Neuronal stem cell (in vitro differentiated cells): ENCODE measurements at regions not wholly inside any gene's neighbourhood (a gene's known extent, or its start where the extent isn't known, plus 50 kb on each side); places are given as distances from the start of the nearest gene placed in this dataset.

Source experiments
- DNase-seq: peaks from one replicate; pipeline ENCODE4 v3.0.0-alpha.2; 2013; ENCODE audit warnings: low spot score
- H2AFZ ChIP-seq: one replicate; pipeline ENCODE4 v1.6.1; 2013; ENCODE audit warnings: mild to moderate bottlenecking, low read length, inconsistent platforms
- H2AK5ac ChIP-seq: 2 replicates; pipeline ENCODE4 v1.6.1; 2013; ENCODE audit warnings: low read depth, mild to moderate bottlenecking, inconsistent platforms, low read length, moderate library complexity, mixed read lengths
- H2BK120ac ChIP-seq: 2 replicates; pipeline ENCODE4 v1.6.1; 2013; ENCODE audit warnings: low read depth, mild to moderate bottlenecking, inconsistent platforms, low read length, moderate library complexity, mixed read lengths
- H2BK12ac ChIP-seq: one replicate; pipeline ENCODE4 v1.6.1; 2013; ENCODE audit warnings: low read length, inconsistent platforms
- H2BK15ac ChIP-seq: 2 replicates; pipeline ENCODE4 v1.6.1; 2013; ENCODE audit warnings: mild to moderate bottlenecking, low read length, inconsistent platforms, mixed read lengths
- H2BK5ac ChIP-seq: one replicate; pipeline ENCODE4 v1.6.1; 2013; ENCODE audit warnings: inconsistent platforms, mild to moderate bottlenecking, low read length, moderate library complexity
- H3K14ac ChIP-seq: one replicate; pipeline ENCODE4 v1.6.1; 2013; ENCODE audit warnings: low read length, inconsistent platforms
- H3K18ac ChIP-seq: 2 replicates; pipeline ENCODE4 v1.6.1; 2013; ENCODE audit warnings: low read length, inconsistent platforms
- H3K23ac ChIP-seq: 2 replicates; pipeline ENCODE4 v1.6.1; 2013; ENCODE audit warnings: low read depth, mild to moderate bottlenecking, mixed read lengths, low read length, inconsistent platforms; ENCODE audit not compliant: poor library complexity
- H3K27ac ChIP-seq: replicated peaks from 3 replicates; pipeline ENCODE4 v1.5.1; 2013; ENCODE audit warnings: low read length, inconsistent platforms
- H3K27me3 ChIP-seq, 3 experiments: 2 replicates each; pipeline ENCODE4 v1.6.1; 2013; ENCODE audit warnings: low read length in 3 of 3, mild to moderate bottlenecking in 2 of 3, inconsistent platforms in 1 of 3, low read depth in 1 of 3, mixed read lengths in 1 of 3, moderate library complexity in 1 of 3; ENCODE audit not compliant: control insufficient read depth in 3 of 3, insufficient read depth in 3 of 3
- H3K36me3 ChIP-seq, 2 donors: replicated peaks in 1 of 2; 2 replicates each; pipeline ENCODE4 v1.6.1; 2013; ENCODE audit warnings: low read length in 2 of 2; ENCODE audit not compliant: control insufficient read depth in 2 of 2, insufficient read depth in 2 of 2
- H3K4ac ChIP-seq: 2 replicates; pipeline ENCODE4 v1.6.1; 2013; ENCODE audit warnings: inconsistent platforms, mild to moderate bottlenecking, low read length, moderate library complexity
- H3K4me1 ChIP-seq, 2 donors: 1 replicate in 1 of 2; 2 replicates in 1 of 2; pipeline ENCODE4 v1.6.1; 2013; ENCODE audit warnings: low read length in 2 of 2, low read depth in 1 of 2; ENCODE audit not compliant: control insufficient read depth in 2 of 2, insufficient read depth in 1 of 2
- H3K4me2 ChIP-seq: one replicate; pipeline ENCODE4 v1.6.1; 2013; ENCODE audit warnings: mild to moderate bottlenecking, low read length, inconsistent platforms; ENCODE audit not compliant: insufficient read depth, poor library complexity, severe bottlenecking
- H3K4me3 ChIP-seq, 2 donors: 2 replicates each; pipeline ENCODE4 v1.5.1; 2013; ENCODE audit warnings: low read length in 2 of 2, mild to moderate bottlenecking in 2 of 2, inconsistent platforms in 1 of 2, moderate library complexity in 1 of 2
- H3K79me1 ChIP-seq: one replicate; pipeline ENCODE4 v1.6.1; 2013; ENCODE audit warnings: low read depth, mild to moderate bottlenecking, inconsistent platforms, low read length, moderate library complexity
- H3K9ac ChIP-seq: one replicate; pipeline ENCODE4 v1.6.1; 2013; ENCODE audit warnings: mild to moderate bottlenecking, low read depth, low read length, inconsistent platforms; ENCODE audit not compliant: poor library complexity
- H3K9me3 ChIP-seq, 2 donors: replicated peaks in 1 of 2; 2 replicates each; pipeline versions ENCODE3 to v1.6.1; 2013; ENCODE audit warnings: low read length in 2 of 2, mild to moderate bottlenecking in 2 of 2, inconsistent platforms in 1 of 2, low read depth in 1 of 2, mixed read lengths in 1 of 2, moderate library complexity in 1 of 2; ENCODE audit not compliant: control insufficient read depth in 2 of 2, insufficient read depth in 1 of 2
- H4K8ac ChIP-seq: one replicate; pipeline ENCODE4 v1.6.1; 2013; ENCODE audit warnings: low read depth, mild to moderate bottlenecking, inconsistent platforms, low read length, moderate library complexity
- H4K91ac ChIP-seq: one replicate; pipeline ENCODE4 v1.6.1; 2013; ENCODE audit warnings: low read length, low read depth, mild to moderate bottlenecking, inconsistent platforms; ENCODE audit not compliant: poor library complexity
- WGBS, 2 donors: extraction: QIAGEN DNeasy Blood & Tissue Kit; methylation state at CpG; one replicate each; pipeline ENCODE4 v1.1.7; 2013; ENCODE audit warnings: missing lambda C conversion rate in 2 of 2, mixed read lengths in 1 of 2; ENCODE audit not compliant: insufficient read length in 2 of 2, insufficient replicate concordance in 1 of 2; ENCODE audit errors: extremely low coverage in 2 of 2; 5-methylcytosine and 5-hydroxymethylcytosine counted together

DNA sequence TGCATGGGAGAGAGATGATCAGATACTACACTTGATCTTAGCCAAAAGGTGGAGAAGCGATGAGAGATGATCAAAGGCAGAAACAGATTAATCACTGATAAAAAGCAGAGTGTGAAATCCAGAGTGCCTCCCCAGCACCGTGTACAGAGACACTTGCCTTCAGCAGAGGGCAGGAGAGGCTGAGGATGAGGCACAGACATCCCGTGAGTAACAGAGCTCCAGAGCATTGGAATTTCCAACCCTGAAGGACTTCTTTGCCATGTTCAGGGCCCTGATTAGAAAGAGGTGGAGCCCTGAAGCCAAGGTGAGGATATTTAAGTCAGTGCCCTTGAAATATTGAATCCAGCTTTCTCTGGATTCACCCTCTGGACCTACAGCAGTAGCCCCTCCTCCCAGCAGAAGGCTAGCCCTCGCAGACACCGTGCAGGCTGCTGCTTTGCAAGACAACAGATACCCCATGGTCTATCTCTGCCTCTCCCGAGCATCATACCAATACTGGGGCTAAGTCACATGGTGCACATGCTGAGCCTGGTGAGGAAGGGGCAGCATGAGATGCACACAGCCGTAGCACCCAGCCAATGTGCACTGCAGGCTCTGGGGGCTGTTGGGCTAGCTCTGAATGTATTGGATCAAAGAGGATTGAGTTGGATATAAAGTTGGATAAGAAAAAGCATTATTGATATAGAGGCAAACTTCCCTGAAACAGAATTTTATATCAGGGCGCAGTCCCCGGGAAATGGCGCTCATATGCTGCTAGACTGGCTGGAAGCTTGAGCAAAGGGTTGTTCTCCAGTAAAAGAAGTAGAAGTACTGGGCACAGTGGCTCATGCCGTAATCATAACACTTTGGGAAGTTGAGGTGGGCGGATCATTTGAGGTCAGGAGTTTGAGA is 200.3 kb upstream of the B3GAT1 start:
- H2BK120ac ChIP-seq = no peak overlapping the region
- no peaks in the 10 kb centered on the region for H3K36me3 ChIP-seq
- H2BK5ac ChIP-seq = no peak overlapping the region
- H2AFZ ChIP-seq = no peak overlapping the region
- H3K9ac ChIP-seq = no peak overlapping the region
- no peaks in the 10 kb centered on the region for H3K4me1 ChIP-seq
- H3K4me3 ChIP-seq = no peak overlapping the region
- peak overlapping the region; percentile 38 for H3K18ac ChIP-seq
- no peak overlapping the region for H3K4ac ChIP-seq
- no peak overlapping the region for H3K23ac ChIP-seq
- DNase-seq = no peak
- peaks cover 0 to 2% of the 10 kb centered on the region in 2 donors for H3K9me3 ChIP-seq
- H3K4me2 ChIP-seq = no peak overlapping the region
- H2AK5ac ChIP-seq = no peak overlapping the region
- no peak overlapping the region for H2BK15ac ChIP-seq
- no peak overlapping the region for H3K27ac ChIP-seq
- no peaks in the 10 kb centered on the region for H3K79me1 ChIP-seq
- H3K27me3 ChIP-seq = peaks cover 0 to 3% (median 0%) of the 10 kb centered on the region in 3 experiments
- H3K14ac ChIP-seq = no peak overlapping the region
- H4K8ac ChIP-seq = no peak overlapping the region
- no peak overlapping the region for H2BK12ac ChIP-seq
- H4K91ac ChIP-seq = no peak overlapping the region
- WGBS, 2 donors = no CpG with 5 or more reads among the region's 12 CpGs

- Histone ChIP-seq H3K18ac (no peak overlapping the region), H3K27ac (no peak overlapping the region), H2BK15ac (no peak overlapping the region), H2AK5ac (no peak overlapping the region), H2BK5ac (no peak overlapping the region), H2AFZ (no peak overlapping the region), H3K27me3 (peaks cover 0 to 3% (median 0%) of the 10 kb centered on the region in 3 experiments), H2BK12ac (no peak overlapping the region), H4K8ac (no peak overlapping the region), H3K9me3 (no peaks in the 10 kb centered on the region), H3K4me1 (no peaks in the 10 kb centered on the region), H3K9ac (no peak overlapping the region), H3K36me3 (no peaks in the 10 kb centered on the region), H3K23ac (no peak overlapping the region), H2BK120ac (no peak overlapping the region), H4K91ac (no peak overlapping the region), H3K4ac (no peak overlapping the region), H3K79me1 (no peaks in the 10 kb centered on the region), H3K14ac (no peak overlapping the region), H3K4me3 (no peak overlapping the region), H3K4me2 (no peak overlapping the region)
- DNase-seq = no peak
- WGBS, 2 donors = no CpG with 5 or more reads among the region's 8 CpGs
Observed at GRCh38 chr11:134611537-134611936, 199.5 kb upstream of the B3GAT1 start.

DNA sequence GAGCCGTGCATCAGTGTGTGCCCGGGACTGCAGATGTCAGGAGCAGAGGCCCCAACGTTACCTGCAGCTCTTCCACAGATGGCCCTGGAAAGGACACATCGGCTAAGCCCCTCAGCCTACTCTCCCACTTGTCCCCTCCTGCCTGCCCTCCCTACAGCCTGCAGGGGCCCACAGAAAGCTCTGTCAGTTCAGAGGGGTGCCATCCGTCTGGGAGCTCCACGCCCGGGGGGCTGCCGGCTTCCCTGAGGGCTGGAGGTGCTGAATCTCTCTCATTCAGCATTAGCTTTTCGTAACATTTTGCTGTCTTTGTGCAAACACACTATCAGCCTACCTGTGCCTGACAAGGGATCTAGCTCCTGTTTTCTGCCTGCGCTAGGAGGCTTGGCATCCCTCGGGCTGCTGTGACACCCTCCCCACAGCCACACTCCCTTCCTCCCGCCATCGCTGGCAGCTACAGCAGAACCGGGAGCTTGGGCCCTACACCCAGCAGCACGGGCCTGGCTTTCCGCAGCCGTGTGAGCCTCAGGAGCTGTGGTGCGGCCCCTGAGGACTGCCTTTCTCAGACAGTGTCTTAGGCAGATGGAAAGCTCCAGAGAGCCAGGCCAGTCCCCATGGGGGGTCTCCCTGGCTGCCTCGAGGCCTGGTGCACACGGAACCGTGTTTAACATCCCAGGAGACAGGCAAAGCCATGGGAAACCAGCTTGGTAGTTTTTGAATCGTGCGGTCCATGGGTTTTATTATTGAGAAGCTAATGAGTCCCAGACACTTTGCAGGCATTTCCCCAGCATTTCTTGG is 198.3 kb upstream of the B3GAT1 start:
- Histone ChIP-seq H3K23ac (no peak overlapping the region), H3K27me3 (peaks cover 0 to 3% (median 0%) of the 10 kb centered on the region in 3 experiments), H2BK15ac (no peak overlapping the region), H2AK5ac (peak overlapping the region; percentile 4), H3K4me2 (no peak overlapping the region), H3K36me3 (no peaks in the 10 kb centered on the region), H2AFZ (no peak overlapping the region), H3K14ac (peak overlapping the region; percentile 43), H2BK12ac (no peak overlapping the region), H3K4me3 (peak overlapping the region in 1 of 2 donors; percentile 19), H4K91ac (no peak overlapping the region), H3K9ac (peak overlapping the region; percentile 17), H3K18ac (no peak overlapping the region), H2BK5ac (no peak overlapping the region), H4K8ac (no peak overlapping the region), H3K27ac (no peak overlapping the region), H3K4ac (no peak overlapping the region), H3K9me3 (no peaks in the 10 kb centered on the region), H3K79me1 (no peaks in the 10 kb centered on the region), H3K4me1 (no peaks in the 10 kb centered on the region), H2BK120ac (no peak overlapping the region)
- DNase-seq = no peak
- no CpG with 5 or more reads among the region's 23 CpGs for WGBS, 2 donors
